Brain microvascular endothelial cell (primary cell): ENCODE measurements at regions not wholly inside any gene's neighbourhood (a gene's known extent, or its start where the extent isn't known, plus 50 kb on each side); places are given as distances from the start of the nearest gene placed in this dataset.

ENCODE experiments used
- DNase-seq: peaks from one replicate; pipeline ENCODE4 v3.0.0-alpha.2; 2020
- H3K27ac ChIP-seq: fragments of 250-450 bp; sonication (Bioruptor Pico); 2 replicates; pipeline ENCODE4 v1.5.1; 2020; ENCODE audit warnings: mild to moderate bottlenecking, moderate library complexity
- H3K27me3 ChIP-seq: fragments of 250-450 bp; sonication (Bioruptor Pico); replicated peaks from 2 replicates; pipeline ENCODE4 v1.5.1; 2020; ENCODE audit warnings: mild to moderate bottlenecking
- H3K36me3 ChIP-seq: fragments of 250-450 bp; sonication (Bioruptor Pico); replicated peaks from 2 replicates; pipeline ENCODE4 v1.5.1; 2020; ENCODE audit warnings: mild to moderate bottlenecking
- H3K4me3 ChIP-seq: 2 replicates; pipeline ENCODE4 v1.5.1; 2011; ENCODE audit warnings: low read depth, mild to moderate bottlenecking, control low read depth, low read length, moderate library complexity
- in situ Hi-C: cut with HindIII; loops from 2 replicates; pipeline ENCODE4 v1.10.0; 2017; ENCODE audit warnings: low sequenced_read_pairs, low pct_ligation_motif_present
- TF ChIP-seq, protein P1 (sequence below): IDR thresholded peaks from 2 replicates; pipeline ENCODE4 v1.5.1; 2011; ENCODE audit warnings: low read depth, mild to moderate bottlenecking, moderate library complexity, low read length, control low read depth, inconsistent platforms; ENCODE audit errors: missing control alignments

DNA sequence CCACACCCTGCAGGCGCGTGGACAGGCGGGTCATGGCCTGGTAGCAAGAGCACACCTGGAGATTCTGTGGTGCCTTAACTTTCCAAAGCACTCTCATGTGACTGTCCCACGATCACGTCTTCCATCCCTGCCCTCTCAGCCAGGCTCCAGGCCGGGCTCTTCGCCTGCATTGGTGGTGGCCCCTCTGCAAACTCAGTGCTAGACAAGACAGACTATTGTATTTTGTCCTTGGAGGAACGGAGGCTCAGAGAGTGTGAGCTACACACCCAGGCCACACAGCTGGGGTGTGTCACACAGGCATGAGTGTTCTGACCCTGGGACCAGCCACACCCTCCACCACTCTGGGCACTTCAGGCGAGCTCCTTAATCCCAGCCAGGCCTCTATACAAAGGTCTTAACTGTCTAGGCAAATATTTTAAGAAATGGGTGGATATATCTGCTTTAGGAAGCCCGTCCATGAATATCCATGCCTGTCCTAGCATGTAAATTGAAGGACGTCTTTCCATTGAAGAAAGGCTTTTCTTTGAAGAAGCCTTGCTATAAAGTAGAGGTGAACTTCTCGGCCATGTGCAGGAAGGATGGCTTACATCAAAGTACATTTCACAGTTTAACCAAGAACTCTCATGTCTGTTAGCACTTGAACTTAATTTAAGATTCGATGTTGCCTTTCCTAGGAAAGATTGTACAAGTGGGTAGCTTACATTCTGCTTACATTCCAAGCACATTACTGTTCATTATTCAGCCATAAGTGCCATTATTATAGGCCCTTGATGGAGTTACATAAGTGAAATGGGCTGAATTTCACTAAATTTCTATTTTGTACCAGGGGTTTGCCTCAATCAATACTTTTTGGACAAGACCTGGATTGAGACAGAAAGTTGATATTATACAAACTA, 263.9 kb downstream of the DLL1 start:
- no peak for DNase-seq
- in situ Hi-C loops, result no loop called here
- no peaks in the 10 kb centered on the region for H3K36me3 ChIP-seq
- no peak overlapping the region for H3K27ac ChIP-seq
- TF ChIP-seq, protein P1, sequence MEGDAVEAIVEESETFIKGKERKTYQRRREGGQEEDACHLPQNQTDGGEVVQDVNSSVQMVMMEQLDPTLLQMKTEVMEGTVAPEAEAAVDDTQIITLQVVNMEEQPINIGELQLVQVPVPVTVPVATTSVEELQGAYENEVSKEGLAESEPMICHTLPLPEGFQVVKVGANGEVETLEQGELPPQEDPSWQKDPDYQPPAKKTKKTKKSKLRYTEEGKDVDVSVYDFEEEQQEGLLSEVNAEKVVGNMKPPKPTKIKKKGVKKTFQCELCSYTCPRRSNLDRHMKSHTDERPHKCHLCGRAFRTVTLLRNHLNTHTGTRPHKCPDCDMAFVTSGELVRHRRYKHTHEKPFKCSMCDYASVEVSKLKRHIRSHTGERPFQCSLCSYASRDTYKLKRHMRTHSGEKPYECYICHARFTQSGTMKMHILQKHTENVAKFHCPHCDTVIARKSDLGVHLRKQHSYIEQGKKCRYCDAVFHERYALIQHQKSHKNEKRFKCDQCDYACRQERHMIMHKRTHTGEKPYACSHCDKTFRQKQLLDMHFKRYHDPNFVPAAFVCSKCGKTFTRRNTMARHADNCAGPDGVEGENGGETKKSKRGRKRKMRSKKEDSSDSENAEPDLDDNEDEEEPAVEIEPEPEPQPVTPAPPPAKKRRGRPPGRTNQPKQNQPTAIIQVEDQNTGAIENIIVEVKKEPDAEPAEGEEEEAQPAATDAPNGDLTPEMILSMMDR, result no peak
- H3K27me3 ChIP-seq, result no peaks in the 10 kb centered on the region
- no peak overlapping the region for H3K4me3 ChIP-seq

DNA sequence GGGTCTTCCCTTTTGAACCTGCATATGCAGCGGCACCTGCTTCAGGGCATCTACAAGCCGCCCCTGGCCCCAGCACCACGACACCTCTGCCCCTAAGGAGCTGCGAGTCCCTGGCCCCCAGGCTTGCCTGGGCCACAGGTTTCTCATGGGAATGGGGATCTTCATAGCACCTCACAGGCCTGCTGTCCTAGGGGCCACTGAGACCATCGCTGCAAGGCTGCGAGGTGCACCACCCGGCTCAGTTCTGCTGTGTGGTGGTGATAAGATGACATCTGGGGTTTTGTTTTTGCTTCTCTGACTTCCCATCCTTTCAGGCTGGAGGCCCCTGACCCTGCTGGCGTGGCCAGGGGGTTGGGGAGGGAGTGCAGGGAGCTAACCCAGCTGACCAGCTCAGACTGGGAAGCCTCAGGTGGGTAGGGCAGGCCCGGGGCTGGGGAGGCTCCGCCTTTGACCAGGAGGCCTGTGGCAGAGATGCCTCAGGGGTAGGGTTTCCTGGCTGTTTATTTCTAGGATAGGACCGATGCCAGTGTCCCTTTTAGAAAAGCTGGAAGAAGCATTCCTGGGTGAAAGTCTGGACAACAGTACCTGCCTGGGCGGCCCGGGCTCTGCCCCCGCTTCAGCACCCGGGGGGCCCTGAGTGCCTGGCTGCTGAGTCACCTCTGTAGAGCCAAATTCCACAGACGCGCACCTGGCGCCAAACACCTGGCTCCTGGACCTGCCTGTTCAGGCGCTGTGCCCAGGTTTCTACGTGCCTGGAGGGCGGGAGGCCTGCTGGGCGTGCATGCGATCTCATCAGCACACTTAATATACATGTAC, 264.7 kb downstream of the DLL1 start:
- in situ Hi-C loops, result no loop called here
- TF ChIP-seq, protein P1, result no peak
- H3K4me3 ChIP-seq, result no peak overlapping the region
- H3K36me3 ChIP-seq, result no peaks in the 10 kb centered on the region
- no peak overlapping the region for H3K27ac ChIP-seq
- no peaks in the 10 kb centered on the region for H3K27me3 ChIP-seq
- no peak for DNase-seq

DNA sequence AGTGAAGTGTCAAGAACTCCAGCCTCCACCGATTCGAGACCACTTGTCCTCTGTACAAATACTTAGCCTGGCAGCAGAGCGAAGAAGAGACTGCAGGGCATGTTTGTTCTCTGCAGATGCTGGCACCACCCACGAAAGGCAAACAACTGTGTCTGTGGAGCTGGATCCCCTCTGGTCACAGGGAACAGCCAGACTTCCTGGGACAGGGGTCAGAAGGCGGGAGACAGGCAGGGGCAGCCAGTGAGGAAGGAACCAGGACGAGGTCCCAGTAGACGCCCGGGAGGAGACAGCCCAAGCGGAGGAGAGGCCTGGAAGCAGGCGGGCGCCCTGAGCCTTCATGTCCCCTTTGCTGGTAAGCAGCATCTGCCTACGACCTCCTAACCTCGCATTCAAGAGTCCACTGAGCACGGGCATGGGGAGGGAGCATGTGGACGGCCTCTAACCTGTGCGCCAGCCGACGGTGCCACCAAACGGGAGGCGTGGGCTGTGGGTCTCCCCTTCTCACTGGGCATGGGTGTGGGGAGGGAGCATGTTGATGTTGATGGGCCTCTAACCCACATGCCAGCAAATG, 265.5 kb downstream of the DLL1 start:
- no peaks in the 10 kb centered on the region for H3K36me3 ChIP-seq
- H3K4me3 ChIP-seq, result no peak overlapping the region
- H3K27ac ChIP-seq, result no peak overlapping the region
- TF ChIP-seq, protein P1, result no peak
- no peaks in the 10 kb centered on the region for H3K27me3 ChIP-seq
- in situ Hi-C loops, result no loop called here
- DNase-seq, result no peak

DNA sequence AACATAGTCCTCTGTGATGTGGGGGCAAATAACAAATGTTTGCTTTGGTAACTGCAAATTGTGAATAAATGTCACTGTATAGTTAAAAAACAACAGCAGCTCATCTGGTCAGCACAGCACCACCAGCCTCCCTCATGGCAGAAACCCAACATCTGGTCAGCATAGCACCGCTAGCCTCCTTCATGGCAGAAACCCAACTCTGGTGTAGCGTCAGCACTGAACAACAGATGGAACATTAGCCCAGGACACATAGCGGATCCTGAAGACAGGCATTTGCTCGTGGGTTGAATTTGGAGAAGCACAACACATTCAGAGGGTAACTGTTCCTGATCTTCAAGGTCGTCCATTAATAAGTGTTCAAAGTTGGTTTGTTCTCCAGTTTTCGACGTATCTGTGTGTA, 265.9 kb downstream of the DLL1 start:
- no peaks in the 10 kb centered on the region for H3K36me3 ChIP-seq
- in situ Hi-C loops, result no loop called here
- TF ChIP-seq, protein P1, result no peak
- no peaks in the 10 kb centered on the region for H3K27me3 ChIP-seq
- no peak for DNase-seq
- no peak overlapping the region for H3K27ac ChIP-seq
- H3K4me3 ChIP-seq, result no peak overlapping the region

DNA sequence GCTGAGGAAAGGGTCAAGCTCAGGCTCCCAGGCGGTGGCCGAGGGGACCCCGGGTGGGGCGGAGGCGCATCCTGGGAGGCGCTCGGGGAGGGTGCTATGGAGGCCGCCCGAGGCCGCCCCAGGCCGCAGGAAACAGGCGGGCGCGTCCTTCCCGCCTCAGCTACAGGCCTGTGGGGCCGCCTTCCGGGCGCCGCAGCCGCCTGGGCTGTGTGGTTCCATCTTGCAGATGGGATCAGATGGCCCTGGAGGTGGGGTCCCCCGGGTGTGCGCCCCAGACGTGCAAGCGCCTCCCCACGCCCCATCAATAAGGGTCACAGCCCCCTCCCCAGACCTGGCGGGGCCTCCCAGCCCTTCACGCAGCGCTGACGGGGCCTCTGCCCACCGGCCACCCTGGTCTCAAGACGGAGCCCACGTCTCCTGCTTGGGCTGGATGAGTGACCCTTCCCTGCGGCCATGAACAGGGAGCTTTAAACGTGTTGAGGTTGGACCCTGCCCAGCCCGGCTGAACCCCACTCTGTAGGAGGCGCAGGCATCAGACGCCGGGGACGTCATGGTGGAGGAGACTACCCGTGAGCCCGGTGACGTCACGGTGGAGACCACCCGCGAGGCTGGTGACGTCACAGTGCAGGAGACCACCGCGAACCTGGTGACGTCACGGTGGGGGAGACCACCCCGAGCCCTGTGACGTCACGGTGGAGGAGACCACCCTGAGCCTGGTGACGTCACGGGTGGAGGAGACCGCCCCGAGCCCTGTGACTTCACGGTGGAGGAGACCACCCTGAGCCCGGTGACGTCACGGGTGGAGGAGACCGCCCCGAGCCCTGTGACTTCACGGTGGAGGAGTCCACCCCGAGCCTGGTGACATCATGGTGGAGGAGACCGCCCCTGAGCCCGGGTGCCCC, 267.0 kb downstream of the DLL1 start:
- TF ChIP-seq, protein P1, result no peak
- no peak for DNase-seq
- in situ Hi-C loops, result no loop called here
- Histone ChIP-seq H3K27ac (no peak overlapping the region), H3K27me3 (no peaks in the 10 kb centered on the region), H3K4me3 (no peak overlapping the region), H3K36me3 (no peaks in the 10 kb centered on the region)
